DOHH2 (cell line): ENCODE measurements at regions not wholly inside any gene's neighbourhood (a gene's known extent, or its start where the extent isn't known, plus 50 kb on each side); places are given as distances from the start of the nearest gene placed in this dataset.

ENCODE experiments used
- H3F3A ChIP-seq: fragments of 200-600 bp; sonication (generic), shearing (Covaris generic); 2 replicates; pipeline ENCODE4 v1.6.0; 2016; ENCODE audit warnings: antibody characterized with exemption, mild to moderate bottlenecking; ENCODE audit not compliant: control insufficient read depth, insufficient read depth
- H3K27ac ChIP-seq: fragments of 200-600 bp; sonication (generic); 2 replicates; pipeline ENCODE4 v1.5.1; 2014; ENCODE audit warnings: low read depth, mild to moderate bottlenecking, low read length, moderate library complexity
- H3K27me3 ChIP-seq: fragments of 200-600 bp; sonication (generic); 2 replicates; pipeline ENCODE4 v1.6.1; 2014; ENCODE audit warnings: mild to moderate bottlenecking, low read length, mixed read lengths; ENCODE audit not compliant: control insufficient read depth
- H3K36me3 ChIP-seq: fragments of 200-600 bp; sonication (generic); 2 replicates; pipeline ENCODE4 v1.6.1; 2014; ENCODE audit warnings: mild to moderate bottlenecking, low read length, moderate library complexity, mixed read lengths; ENCODE audit not compliant: control insufficient read depth
- H3K4me1 ChIP-seq: fragments of 200-600 bp; sonication (generic); 2 replicates; pipeline ENCODE4 v1.6.1; 2014; ENCODE audit warnings: mild to moderate bottlenecking, low read length, mixed read lengths; ENCODE audit not compliant: control insufficient read depth
- H3K4me2 ChIP-seq: fragments of 200-600 bp; sonication (generic); 2 replicates; pipeline ENCODE4 v1.6.0; 2014; ENCODE audit warnings: mild to moderate bottlenecking, low read length, moderate library complexity
- H3K4me3 ChIP-seq: fragments of 200-600 bp; sonication (generic); 2 replicates; pipeline ENCODE4 v1.5.1; 2014; ENCODE audit warnings: mild to moderate bottlenecking, low read length, mixed read lengths
- H3K79me2 ChIP-seq: fragments of 200-600 bp; sonication (generic); 2 replicates; pipeline ENCODE4 v1.6.1; 2014; ENCODE audit warnings: mild to moderate bottlenecking, low read length, mixed read lengths; ENCODE audit not compliant: control insufficient read depth
- H3K9me2 ChIP-seq: fragments of 200-600 bp; sonication (generic); replicated peaks from 2 replicates; pipeline ENCODE4 v1.6.1; 2014; ENCODE audit warnings: mild to moderate bottlenecking, low read length, mixed read lengths; ENCODE audit not compliant: control insufficient read depth
- H3K9me3 ChIP-seq: fragments of 200-600 bp; sonication (generic); 2 replicates; pipeline ENCODE4 v1.6.1; 2014; ENCODE audit warnings: antibody characterized with exemption, low read length, mixed read lengths; ENCODE audit not compliant: control insufficient read depth, insufficient read depth
- H4K20me1 ChIP-seq: fragments of 200-600 bp; sonication (generic); 2 replicates; pipeline ENCODE4 v1.6.0; 2014; ENCODE audit warnings: low read depth, mild to moderate bottlenecking, antibody characterized with exemption, low read length, moderate library complexity; ENCODE audit not compliant: control insufficient read depth, insufficient read depth
- CTCF ChIP-seq: fragments of 200-600 bp; sonication (generic); IDR thresholded peaks from one replicate; pipeline ENCODE4 v1.5.1; 2014; ENCODE audit warnings: antibody characterized with exemption, mild to moderate bottlenecking, low read depth, low read length; ENCODE audit not compliant: poor library complexity, severe bottlenecking
- EZH2phosphoT487 ChIP-seq: fragments of 200-600 bp; sonication (generic); IDR thresholded peaks from 2 replicates; pipeline ENCODE4 v1.6.1; 2017; ENCODE audit warnings: borderline replicate concordance, mild to moderate bottlenecking, antibody characterized with exemption, low read length, moderate library complexity, mixed read lengths

DNA sequence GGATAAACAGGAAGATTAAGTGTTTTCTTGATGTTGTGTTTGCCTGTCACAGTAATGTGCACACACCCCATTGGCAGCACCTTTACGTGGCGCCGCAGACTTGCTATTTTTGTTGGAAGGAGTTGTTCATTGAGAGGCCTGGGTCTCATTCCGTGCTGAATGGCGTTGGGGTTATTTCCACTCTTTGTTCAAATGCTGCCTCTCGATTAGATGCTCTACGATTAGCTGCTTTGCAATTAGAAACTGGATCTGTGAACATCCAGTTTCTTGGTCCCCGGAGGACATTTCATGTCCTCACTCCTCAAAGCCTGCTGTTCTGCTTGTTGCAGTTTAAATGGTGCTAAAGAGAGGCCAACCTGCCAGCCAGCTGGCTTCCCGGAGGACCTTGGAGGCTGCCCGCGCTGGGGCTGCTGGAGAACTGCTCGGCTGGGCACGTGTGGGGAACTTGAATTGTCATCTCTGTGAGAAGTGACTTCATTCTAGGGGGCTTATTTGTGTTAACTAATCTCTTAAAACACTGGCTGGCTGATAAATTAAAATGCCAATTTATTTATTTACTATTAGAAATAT, 117.4 kb upstream of the NABP1 start:
- H3K27ac ChIP-seq, result no peak overlapping the region
- TF ChIP-seq CTCF, result no peak
- TF ChIP-seq EZH2phosphoT487, result no peak
- no peaks in the 10 kb centered on the region for H3K4me1 ChIP-seq
- no peaks in the 10 kb centered on the region for H3K9me2 ChIP-seq
- H3K27me3 ChIP-seq, result peaks cover 16% of the 10 kb centered on the region
- no peaks in the 10 kb centered on the region for H3K9me3 ChIP-seq
- H3K4me2 ChIP-seq, result no peak overlapping the region
- H3K36me3 ChIP-seq, result no peaks in the 10 kb centered on the region
- H4K20me1 ChIP-seq, result no peaks in the 10 kb centered on the region
- no peaks in the 10 kb centered on the region for H3F3A ChIP-seq
- H3K4me3 ChIP-seq, result no peak overlapping the region
- no peaks in the 10 kb centered on the region for H3K79me2 ChIP-seq

DNA sequence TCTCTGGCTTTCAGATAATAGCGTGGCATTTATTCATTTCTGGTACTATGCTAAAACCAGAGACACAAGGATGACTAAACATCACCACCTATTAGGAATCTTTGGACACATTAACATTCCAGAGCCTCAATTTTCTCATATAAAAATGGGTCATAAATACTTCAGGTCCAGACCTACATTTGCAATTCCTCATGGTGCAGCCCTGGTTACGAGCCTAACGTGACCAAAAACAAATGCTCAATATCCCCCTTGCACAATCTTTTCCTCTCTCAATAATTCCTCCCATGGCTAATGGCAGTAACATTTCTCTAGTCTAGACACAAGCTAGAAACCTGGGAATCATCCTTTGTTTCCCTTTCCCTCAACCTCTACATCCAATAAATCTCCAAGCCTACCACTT, 112.8 kb upstream of the NABP1 start:
- H3F3A ChIP-seq, result no peaks in the 10 kb centered on the region
- peaks cover 16% of the 10 kb centered on the region for H3K27me3 ChIP-seq
- H3K4me3 ChIP-seq, result no peak overlapping the region
- H3K9me2 ChIP-seq, result no peaks in the 10 kb centered on the region
- H3K36me3 ChIP-seq, result no peaks in the 10 kb centered on the region
- H3K27ac ChIP-seq, result no peak overlapping the region
- no peaks in the 10 kb centered on the region for H3K9me3 ChIP-seq
- no peak for TF ChIP-seq EZH2phosphoT487
- TF ChIP-seq CTCF, result no peak
- H3K79me2 ChIP-seq, result no peaks in the 10 kb centered on the region
- H3K4me2 ChIP-seq, result no peak overlapping the region
- H4K20me1 ChIP-seq, result no peaks in the 10 kb centered on the region
- H3K4me1 ChIP-seq, result no peaks in the 10 kb centered on the region

- Histone ChIP-seq H3K27ac (no peak overlapping the region), H3F3A (no peaks in the 10 kb centered on the region), H3K27me3 (peaks cover 21% of the 10 kb centered on the region), H3K36me3 (no peaks in the 10 kb centered on the region), H3K4me2 (no peak overlapping the region), H3K4me3 (no peak overlapping the region), H3K4me1 (no peaks in the 10 kb centered on the region), H3K79me2 (no peaks in the 10 kb centered on the region), H3K9me3 (no peaks in the 10 kb centered on the region), H3K9me2 (no peaks in the 10 kb centered on the region), H4K20me1 (no peaks in the 10 kb centered on the region)
- TF ChIP-seq CTCF, result no peak
- no peak for TF ChIP-seq EZH2phosphoT487
Observed at GRCh38 chr2:191565647-191566198, 112.2 kb upstream of the NABP1 start.
